ENCODE measurements at regions not wholly inside any gene's neighbourhood (a gene's known extent, or its start where the extent isn't known, plus 50 kb on each side); places are given as distances from the start of the nearest gene placed in this dataset.

DNA sequence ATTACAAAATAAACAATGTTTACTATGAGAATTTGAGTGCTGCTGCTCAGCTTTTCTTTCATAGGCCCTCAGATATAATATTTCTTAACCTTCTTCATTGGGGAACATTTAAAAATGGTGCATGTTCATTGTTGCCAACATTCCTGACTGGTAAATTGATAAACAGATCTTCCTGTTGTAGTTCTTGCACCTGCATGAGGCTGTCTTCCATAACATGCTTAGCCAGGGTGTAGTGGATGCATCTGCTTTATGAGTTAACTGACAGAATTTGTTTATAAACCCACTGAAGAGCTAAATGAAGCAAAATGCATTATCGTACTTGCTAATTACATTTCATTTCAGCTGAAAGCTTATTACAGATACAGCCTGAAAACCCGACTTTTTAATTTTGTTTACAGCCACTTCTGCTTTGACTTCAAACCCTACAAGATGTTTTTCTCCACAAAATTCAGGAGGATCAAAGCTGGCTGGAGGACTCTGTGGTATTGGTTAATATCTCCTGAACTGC lies 177.2 kb downstream of the SEM1 start:
- no peak for TF ChIP-seq POLR2A (IDR thresholded peaks at IDR 0.05)
- TF ChIP-seq, protein P1, sequence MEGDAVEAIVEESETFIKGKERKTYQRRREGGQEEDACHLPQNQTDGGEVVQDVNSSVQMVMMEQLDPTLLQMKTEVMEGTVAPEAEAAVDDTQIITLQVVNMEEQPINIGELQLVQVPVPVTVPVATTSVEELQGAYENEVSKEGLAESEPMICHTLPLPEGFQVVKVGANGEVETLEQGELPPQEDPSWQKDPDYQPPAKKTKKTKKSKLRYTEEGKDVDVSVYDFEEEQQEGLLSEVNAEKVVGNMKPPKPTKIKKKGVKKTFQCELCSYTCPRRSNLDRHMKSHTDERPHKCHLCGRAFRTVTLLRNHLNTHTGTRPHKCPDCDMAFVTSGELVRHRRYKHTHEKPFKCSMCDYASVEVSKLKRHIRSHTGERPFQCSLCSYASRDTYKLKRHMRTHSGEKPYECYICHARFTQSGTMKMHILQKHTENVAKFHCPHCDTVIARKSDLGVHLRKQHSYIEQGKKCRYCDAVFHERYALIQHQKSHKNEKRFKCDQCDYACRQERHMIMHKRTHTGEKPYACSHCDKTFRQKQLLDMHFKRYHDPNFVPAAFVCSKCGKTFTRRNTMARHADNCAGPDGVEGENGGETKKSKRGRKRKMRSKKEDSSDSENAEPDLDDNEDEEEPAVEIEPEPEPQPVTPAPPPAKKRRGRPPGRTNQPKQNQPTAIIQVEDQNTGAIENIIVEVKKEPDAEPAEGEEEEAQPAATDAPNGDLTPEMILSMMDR (IDR thresholded peaks at IDR 0.05), result no peak

Data from sigmoid colon (tissue), 3 donors.